Uterus (tissue), 2 donors: ENCODE measurements at regions not wholly inside any gene's neighbourhood (a gene's known extent, or its start where the extent isn't known, plus 50 kb on each side); places are given as distances from the start of the nearest gene placed in this dataset.

Source experiments
- CTCF ChIP-seq, 4 experiments: fragments of 200-600 bp in 2 of 4; fragments of 450-650 bp in 2 of 4; sonication (generic) in 2 of 4; IDR thresholded peaks; one replicate each; pipeline ENCODE4 v1.5.1; 2016 to 2019; ENCODE audit warnings: antibody characterized with exemption in 4 of 4, mild to moderate bottlenecking in 2 of 4, moderate library complexity in 1 of 4
- POLR2A ChIP-seq, 2 donors: fragments of 450-650 bp; IDR thresholded peaks; one replicate each; pipeline ENCODE4 v1.6.1; 2016; ENCODE audit warnings: antibody characterized with exemption in 2 of 2, mild to moderate bottlenecking in 1 of 2, moderate library complexity in 1 of 2

- TF ChIP-seq CTCF (IDR thresholded peaks at IDR 0.05) = no peak
- no peak for TF ChIP-seq POLR2A (IDR thresholded peaks at IDR 0.05)
These were observed 984.0 kb downstream of the GALC start for GRCh38 chr14:87008965-87009364.
